ENCODE measurements at regions not wholly inside any gene's neighbourhood (a gene's known extent, or its start where the extent isn't known, plus 50 kb on each side); places are given as distances from the start of the nearest gene placed in this dataset.

GRCh38 chr9:12060067-12060466 lies 633.1 kb upstream of the TYRP1 start:
- TF ChIP-seq TRIM28 (IDR thresholded peaks at IDR 0.05; ENCODE audit: borderline replicate concordance, low read length): no peak
- TF ChIP-seq ZNF449 (tag by site-specific recombination; IDR thresholded peaks at IDR 0.05): no peak
- no peak for TF ChIP-seq ZSCAN18 (tag by site-specific recombination; IDR thresholded peaks at IDR 0.05)
- no peak for TF ChIP-seq ZBTB20 (tag by site-specific recombination; IDR thresholded peaks at IDR 0.05)
- no peak for TF ChIP-seq KLF7 (tag by site-specific recombination; IDR thresholded peaks at IDR 0.05; ENCODE audit: borderline replicate concordance)
- no peak for TF ChIP-seq ZNF558 (tag by site-specific recombination; IDR thresholded peaks at IDR 0.05)
- no peak for TF ChIP-seq CTCF (tag by site-specific recombination; IDR thresholded peaks at IDR 0.05)

Measured in HEK293 (cell line).